Dedifferentiated amniotic fluid mesenchymal stem cell (primary cell): ENCODE measurements at regions not wholly inside any gene's neighbourhood (a gene's known extent, or its start where the extent isn't known, plus 50 kb on each side); places are given as distances from the start of the nearest gene placed in this dataset.

Experiments
- DNase-seq: peaks from one replicate; pipeline ENCODE4 v3.0.0-alpha.2; 2016; ENCODE audit errors: extremely low spot score

- no peak for DNase-seq
Measured at GRCh38 chr6:21468461-21468860, 125.1 kb upstream of the SOX4 start.

- no peak for DNase-seq
Measured at GRCh38 chr6:21469213-21469612, 124.3 kb upstream of the SOX4 start.

GRCh38 chr6:21476112-21476511 is 117.4 kb upstream of the SOX4 start:
- DNase-seq: no peak

- no peak for DNase-seq
Measured at GRCh38 chr6:21478411-21478810, 115.1 kb upstream of the SOX4 start.

DNA sequence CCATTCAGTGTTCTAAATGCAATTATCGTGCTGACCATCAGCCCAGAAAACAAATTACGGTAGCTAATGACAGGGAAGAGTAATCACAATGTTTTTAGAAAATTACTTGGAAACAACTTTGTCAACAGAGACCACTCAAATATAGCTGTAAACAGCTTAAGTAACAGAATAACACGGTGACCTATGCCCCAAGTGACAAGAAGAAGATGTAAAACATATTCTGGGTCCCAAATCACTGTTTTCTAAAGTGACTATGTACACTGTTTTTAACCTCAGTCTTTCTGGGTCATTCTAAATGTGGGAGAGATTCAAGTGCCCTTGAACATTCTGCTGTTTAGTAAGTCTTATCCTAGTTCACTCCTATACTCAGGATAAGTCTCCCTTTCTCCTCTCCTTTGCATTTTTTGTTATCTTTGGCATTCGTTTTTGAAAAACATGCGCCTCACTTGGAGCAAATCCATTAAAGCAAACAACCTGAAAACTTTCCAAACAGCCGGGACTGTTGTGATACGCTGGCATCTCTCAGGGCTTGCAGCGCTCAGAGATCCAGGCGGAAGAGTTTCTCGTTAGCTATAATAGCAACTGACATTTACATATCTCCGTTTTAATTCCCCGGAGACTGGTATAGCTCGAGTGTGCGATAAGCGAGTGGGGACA is 114.5 kb upstream of the SOX4 start:
- DNase-seq: no peak

GRCh38 chr6:21486115-21486514 is 107.4 kb upstream of the SOX4 start:
- no peak for DNase-seq

DNA sequence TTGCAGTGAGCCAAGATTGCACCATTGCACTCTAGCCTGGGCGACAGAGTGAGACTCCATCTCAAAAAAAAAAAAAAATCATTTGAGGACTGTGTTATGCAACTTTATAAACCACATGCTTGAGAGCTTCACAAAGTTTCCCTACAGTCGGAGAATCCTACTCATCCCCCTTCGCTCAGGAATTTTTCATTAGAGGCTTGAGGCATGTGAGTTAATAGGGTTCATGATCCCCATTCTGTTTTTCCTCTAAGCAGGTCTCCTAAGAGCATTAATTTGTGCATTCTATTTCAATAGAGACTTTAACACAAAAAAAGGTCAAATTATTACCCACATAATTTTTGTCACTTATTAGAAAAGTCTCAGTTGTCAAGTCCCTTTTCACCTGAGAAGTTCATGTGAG is 103.7 kb upstream of the SOX4 start:
- DNase-seq: no peak

DNA sequence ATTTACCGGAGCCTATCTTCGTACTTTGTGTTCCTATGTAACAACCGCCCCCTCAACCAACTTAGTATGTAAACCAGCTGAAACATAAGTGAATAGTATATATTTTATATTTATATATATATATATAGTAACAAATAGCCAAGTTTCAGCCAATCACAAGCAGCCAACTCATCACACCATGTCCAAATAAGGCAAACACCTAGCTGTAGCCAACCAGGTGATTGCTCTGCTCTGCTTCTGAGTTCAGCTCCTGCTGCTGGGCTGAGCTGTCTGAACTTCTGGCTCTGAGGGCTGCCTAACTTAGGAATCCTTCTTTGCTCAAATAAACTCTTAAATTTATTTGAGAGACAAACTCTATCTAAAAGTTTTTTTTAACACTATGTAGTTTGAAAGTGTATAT is 101.6 kb upstream of the SOX4 start:
- no peak for DNase-seq

DNA sequence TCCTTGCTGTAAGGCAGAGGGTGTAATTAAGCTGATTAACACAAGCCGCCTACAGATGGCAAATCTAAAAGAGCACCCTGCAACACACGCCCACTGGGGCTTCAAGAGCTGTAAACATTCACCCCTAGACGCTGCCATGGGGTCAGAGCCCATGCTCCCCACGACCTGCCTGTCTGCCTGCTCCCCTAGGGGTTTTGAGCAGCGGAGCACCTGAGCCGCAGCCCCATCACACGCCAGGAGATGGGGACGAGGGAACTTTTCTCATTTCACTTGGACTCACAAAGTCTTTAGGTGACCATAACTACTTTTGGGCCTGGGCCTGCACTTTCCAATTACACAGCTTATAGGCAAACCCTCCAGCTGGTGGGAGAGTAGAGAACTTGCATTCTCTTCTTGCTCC is 99.0 kb upstream of the SOX4 start:
- no peak for DNase-seq

DNA sequence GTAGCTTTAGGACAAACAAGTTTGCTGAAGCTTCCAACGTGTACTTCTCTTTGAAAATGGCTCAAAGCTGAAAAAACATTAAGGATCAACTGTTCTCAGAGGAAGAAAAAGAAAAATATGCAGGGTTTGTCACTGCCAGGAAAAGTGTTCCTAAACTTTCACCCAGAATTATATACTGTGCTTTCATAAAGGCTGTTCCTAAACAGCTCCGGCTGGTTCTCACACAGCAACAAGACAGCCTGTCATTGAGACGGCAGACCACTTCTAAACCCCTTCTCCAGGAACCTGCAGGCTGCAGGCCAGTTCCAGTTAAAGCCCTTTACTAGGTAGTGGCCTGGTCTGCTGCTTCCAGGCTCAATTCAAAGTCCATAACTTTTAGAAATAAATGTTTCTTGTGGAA is 97.4 kb upstream of the SOX4 start:
- DNase-seq: no peak

GRCh38 chr6:21496706-21497105 is 96.8 kb upstream of the SOX4 start:
- DNase-seq: peak; percentile 32

- DNase-seq: no peak
Measured at GRCh38 chr6:21500314-21501020, 93.1 kb upstream of the SOX4 start.

- DNase-seq: no peak
Measured at GRCh38 chr6:21501021-21501354, 92.6 kb upstream of the SOX4 start.

- DNase-seq: no peak
Measured at GRCh38 chr6:21501815-21502214, 91.7 kb upstream of the SOX4 start.

- DNase-seq: no peak
Measured at GRCh38 chr6:21502682-21503081, 90.9 kb upstream of the SOX4 start.

GRCh38 chr6:21504790-21505189 is 88.8 kb upstream of the SOX4 start:
- no peak for DNase-seq

- DNase-seq: no peak
Measured at GRCh38 chr6:21505574-21505990, 88.0 kb upstream of the SOX4 start.

- DNase-seq: no peak
Measured at GRCh38 chr6:21506126-21506525, 87.4 kb upstream of the SOX4 start.

- DNase-seq: no peak
Measured at GRCh38 chr6:21507811-21508210, 85.7 kb upstream of the SOX4 start.

DNA sequence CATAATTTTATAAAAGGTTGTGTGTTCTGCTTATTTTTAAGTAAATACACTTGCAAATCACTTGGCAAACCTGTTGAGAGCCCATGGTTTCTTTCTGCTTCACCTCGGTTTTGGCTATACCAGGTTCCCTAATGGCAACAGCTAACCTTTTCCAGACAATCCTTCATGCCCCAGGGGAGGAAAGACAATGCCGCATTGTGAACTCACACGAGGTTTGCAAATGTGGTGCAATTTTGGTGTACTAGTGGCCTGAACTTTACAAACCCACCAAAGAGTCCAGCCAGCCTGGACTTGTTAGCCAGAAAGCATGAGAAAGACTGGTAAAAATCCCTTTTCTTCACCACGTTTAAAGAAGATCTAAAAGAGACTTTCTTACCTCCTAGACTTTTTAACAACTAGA is 84.8 kb upstream of the SOX4 start:
- DNase-seq: no peak

DNA sequence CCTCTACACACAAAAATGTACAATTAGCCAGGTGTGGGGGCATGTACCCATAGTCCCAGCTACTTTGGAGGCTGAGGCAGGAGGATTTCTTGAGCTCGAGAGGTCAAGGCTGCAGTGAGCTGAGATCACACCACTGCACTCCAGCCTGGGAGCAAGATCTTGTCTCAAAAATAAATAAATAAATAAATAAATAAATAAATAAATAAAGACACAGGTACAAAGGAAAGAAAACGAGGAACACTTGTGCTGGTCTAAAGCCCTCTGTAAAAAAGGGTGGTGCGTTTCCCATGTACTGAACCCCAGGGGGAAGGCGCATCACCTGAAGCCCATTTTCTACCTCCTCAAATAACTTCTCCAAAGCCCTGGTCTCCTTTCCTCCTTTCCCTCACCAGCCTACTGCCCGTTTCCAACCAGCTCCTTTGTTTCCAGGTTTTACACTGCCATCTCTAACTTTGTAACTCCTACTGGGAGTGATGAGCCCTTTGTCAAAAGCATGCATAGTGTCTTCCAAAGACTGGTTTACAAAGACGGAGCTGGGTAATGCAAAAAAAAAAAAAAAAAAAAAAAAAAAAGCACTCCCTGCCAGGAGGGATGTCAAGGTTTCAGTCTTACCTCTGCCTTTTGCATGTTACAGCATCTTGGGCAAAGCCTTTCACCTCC is 81.5 kb upstream of the SOX4 start:
- DNase-seq: no peak

- DNase-seq: no peak
Measured at GRCh38 chr6:21514288-21514687, 79.3 kb upstream of the SOX4 start.

DNA sequence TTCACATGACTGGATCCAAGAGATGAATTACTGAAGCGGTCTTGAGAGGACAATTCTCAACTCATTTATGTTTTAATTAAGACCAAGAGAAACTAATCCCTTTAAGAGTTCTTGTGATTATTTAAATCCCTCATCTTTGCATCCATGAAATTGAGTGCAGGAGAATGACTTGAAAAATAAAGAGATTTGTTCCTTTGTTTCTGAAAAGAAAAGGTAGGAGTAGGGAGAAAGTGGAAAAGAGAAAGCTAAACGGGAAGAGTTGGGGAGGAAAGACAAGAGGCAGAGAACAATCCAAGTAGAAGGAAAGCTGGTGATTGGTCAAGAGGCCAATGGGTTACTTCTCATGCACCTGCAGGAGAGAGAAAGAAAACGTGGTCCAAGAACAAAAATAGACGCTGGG is 75.2 kb upstream of the SOX4 start:
- DNase-seq: no peak
